H1 (cell line): ENCODE measurements at regions not wholly inside any gene's neighbourhood (a gene's known extent, or its start where the extent isn't known, plus 50 kb on each side); places are given as distances from the start of the nearest gene placed in this dataset.

Experiments
- CTCF ChIA-PET: fragments of 300-600 bp; sonication (Branson Sonifier 250); formaldehyde crosslinking; loops from one replicate; lab custom pipeline; 2021; ENCODE audit not compliant: partially characterized antibody; lab: Charles Lee
- POLR2A ChIA-PET: fragments of 300-600 bp; sonication (Branson Sonifier 250); formaldehyde crosslinking; loops from one replicate; lab custom pipeline; 2021; ENCODE audit warnings: inconsistent platforms; ENCODE audit not compliant: partially characterized antibody; lab: Charles Lee
- DNase-seq, 2 experiments: peaks; one replicate each; pipeline versions ENCODE4 v3.0.0 to v3.0.0-alpha.2; 2010 to 2022; ENCODE audit warnings: low spot score in 2 of 2, low read depth in 1 of 2, mixed read lengths in 1 of 2
- FAIRE-seq: peaks from 2 replicates; lab custom pipeline; 2011; peaks lifted over from hg19 to GRCh38; lab: Jason Lieb, UNC
- H2AFZ ChIP-seq: 2 replicates; pipeline ENCODE4 v1.8.1; 2012; ENCODE audit warnings: low read length, inconsistent platforms
- H2AK5ac ChIP-seq: 2 replicates; pipeline ENCODE4 v1.6.1; 2013; ENCODE audit warnings: low read depth, low read length
- H2BK120ac ChIP-seq: replicated peaks from 2 replicates; pipeline ENCODE3; 2013; ENCODE audit warnings: low read depth, low read length, inconsistent platforms
- H2BK12ac ChIP-seq: 2 replicates; pipeline ENCODE4 v1.6.1; 2013; ENCODE audit warnings: low read depth, low read length
- H2BK15ac ChIP-seq: 2 replicates; pipeline ENCODE4 v1.6.1; 2013; ENCODE audit warnings: low read length
- H2BK20ac ChIP-seq: 2 replicates; pipeline ENCODE4 v1.6.1; 2013; ENCODE audit warnings: low read length
- H2BK5ac ChIP-seq: 2 replicates; pipeline ENCODE4 v1.6.1; 2013; ENCODE audit warnings: low read depth, low read length
- H3K14ac ChIP-seq: 2 replicates; pipeline ENCODE4 v1.6.1; 2013; ENCODE audit warnings: inconsistent platforms; ENCODE audit not compliant: insufficient read length
- H3K18ac ChIP-seq: 2 replicates; pipeline ENCODE4 v1.6.1; 2013; ENCODE audit warnings: low read length; ENCODE audit errors: extremely low read depth
- H3K23ac ChIP-seq: 2 replicates; pipeline ENCODE4 v1.6.1; 2013; ENCODE audit warnings: inconsistent platforms; ENCODE audit not compliant: insufficient read length
- H3K23me2 ChIP-seq: 2 replicates; pipeline ENCODE4 v1.6.1; 2013; ENCODE audit warnings: low read depth, low read length
- H3K27ac ChIP-seq: 2 replicates; pipeline ENCODE4 v1.6.1; 2011; ENCODE audit warnings: low read depth, low read length, inconsistent platforms
- H3K27me3 ChIP-seq, 4 experiments: replicated peaks in 1 of 4; 1 replicate in 1 of 4; 2 replicates in 3 of 4; pipeline versions ENCODE4 v1.6.1 to v1.8.1; 2011 to 2013; ENCODE audit warnings: low read length in 3 of 4, mild to moderate bottlenecking in 3 of 4, inconsistent platforms in 2 of 4, mixed read lengths in 2 of 4, moderate library complexity in 1 of 4; ENCODE audit not compliant: control insufficient read depth in 3 of 4, insufficient read depth in 3 of 4; ENCODE audit errors: extremely low read depth in 1 of 4
- H3K36me3 ChIP-seq, 4 experiments: 2 replicates each; pipeline versions ENCODE4 v1.6.1 to v1.8.1; 2011 to 2013; ENCODE audit warnings: mild to moderate bottlenecking in 4 of 4, low read length in 3 of 4, moderate library complexity in 2 of 4, control low read depth in 1 of 4, inconsistent platforms in 1 of 4; ENCODE audit not compliant: insufficient read depth in 4 of 4, control insufficient read depth in 2 of 4
- H3K4ac ChIP-seq: replicated peaks from 2 replicates; pipeline ENCODE3; 2013; ENCODE audit warnings: low read length, low read depth, mixed read lengths, inconsistent platforms; ENCODE audit not compliant: insufficient read length
- H3K4me1 ChIP-seq, 4 experiments: replicated peaks in 1 of 4; 1 replicate in 1 of 4; 2 replicates in 3 of 4; pipeline versions ENCODE4 v1.6.1 to v1.8.1; 2011 to 2013; ENCODE audit warnings: low read length in 3 of 4, inconsistent platforms in 2 of 4, mixed read lengths in 1 of 4; ENCODE audit not compliant: insufficient read depth in 4 of 4, control insufficient read depth in 3 of 4
- H3K4me2 ChIP-seq, 2 experiments: 2 replicates each; pipeline versions ENCODE4 v1.6.1 to v1.8.1; 2011 to 2013; ENCODE audit warnings: low read depth in 2 of 2, low read length in 2 of 2, control low read depth in 1 of 2, inconsistent platforms in 1 of 2, mild to moderate bottlenecking in 1 of 2; ENCODE audit not compliant: insufficient read depth in 1 of 2
- H3K4me3 ChIP-seq, 4 experiments: fragments of 200-600, 300-600 bp in 1 of 4; sonication (generic), shearing (Covaris generic), sonication (Bioruptor Twin) in 1 of 4; 2 replicates each; pipeline versions ENCODE4 v1.5.1 to v1.8.1; 2011 to 2016; ENCODE audit warnings: low read length in 4 of 4, low read depth in 3 of 4, control low read depth in 2 of 4, inconsistent platforms in 2 of 4, mild to moderate bottlenecking in 2 of 4, mixed read lengths in 1 of 4, moderate library complexity in 1 of 4; ENCODE audit not compliant: insufficient read depth in 2 of 4; ENCODE audit errors: extremely low read depth in 1 of 4
- H3K56ac ChIP-seq: replicated peaks from 2 replicates; pipeline ENCODE3; 2013; ENCODE audit warnings: low read depth, mild to moderate bottlenecking, mixed read lengths, low read length, inconsistent platforms; ENCODE audit not compliant: insufficient read length
- H3K79me1 ChIP-seq: 2 replicates; pipeline ENCODE4 v1.6.1; 2013; ENCODE audit warnings: low read depth, low read length, control low read depth
- H3K79me2 ChIP-seq, 2 experiments: 2 replicates each; pipeline versions ENCODE4 v1.6.1 to v1.8.1; 2012 to 2013; ENCODE audit warnings: low read length in 2 of 2, mild to moderate bottlenecking in 2 of 2, inconsistent platforms in 1 of 2; ENCODE audit not compliant: insufficient read depth in 2 of 2, control insufficient read depth in 1 of 2
- H3K9ac ChIP-seq, 4 experiments: replicated peaks in 1 of 4; 1 replicate in 1 of 4; 2 replicates in 3 of 4; pipeline versions ENCODE4 v1.6.1 to v1.8.1; 2011 to 2013; ENCODE audit warnings: low read depth in 3 of 4, low read length in 3 of 4, control low read depth in 2 of 4, mild to moderate bottlenecking in 2 of 4, moderate library complexity in 2 of 4, inconsistent platforms in 1 of 4; ENCODE audit errors: extremely low read depth in 1 of 4
- H3K9me3 ChIP-seq, 2 experiments: 2 replicates each; pipeline versions ENCODE4 v1.6.1 to v1.8.1; 2012 to 2013; ENCODE audit warnings: mild to moderate bottlenecking in 2 of 2, moderate library complexity in 2 of 2, control low read depth in 1 of 2, inconsistent platforms in 1 of 2, low read depth in 1 of 2, low read length in 1 of 2, mixed read lengths in 1 of 2; ENCODE audit not compliant: insufficient read depth in 2 of 2
- H4K20me1 ChIP-seq, 2 experiments: replicated peaks in 1 of 2; 2 replicates each; pipeline versions ENCODE3 to v1.8.1; 2011 to 2013; ENCODE audit warnings: inconsistent platforms in 2 of 2, low read length in 2 of 2, mild to moderate bottlenecking in 1 of 2; ENCODE audit not compliant: insufficient read depth in 2 of 2, control insufficient read depth in 1 of 2
- H4K5ac ChIP-seq: 2 replicates; pipeline ENCODE4 v1.6.1; 2013; ENCODE audit warnings: low read length, low read depth, mixed read lengths, inconsistent platforms; ENCODE audit not compliant: insufficient read length
- H4K8ac ChIP-seq: 2 replicates; pipeline ENCODE4 v1.8.0; 2013; ENCODE audit warnings: mild to moderate bottlenecking, moderate library complexity, low read length, inconsistent platforms; ENCODE audit not compliant: insufficient read depth; ENCODE audit errors: extremely low read depth
- H4K91ac ChIP-seq: replicated peaks from 2 replicates; pipeline ENCODE3; 2013; ENCODE audit warnings: low read length, mixed read lengths, inconsistent platforms; ENCODE audit not compliant: insufficient read length
- ATF2 ChIP-seq: IDR thresholded peaks from 2 replicates; pipeline ENCODE4 v1.6.1; 2012; ENCODE audit warnings: low read length, inconsistent platforms
- ATF3 ChIP-seq: IDR thresholded peaks from 2 replicates; pipeline ENCODE4 v1.6.1; 2011; ENCODE audit warnings: low read depth, mild to moderate bottlenecking, low read length; ENCODE audit not compliant: insufficient read depth
- BACH1 ChIP-seq: IDR thresholded peaks from 2 replicates; pipeline ENCODE4 v1.6.1; 2012; ENCODE audit warnings: low read length, improper control_type of control experiment
- CBX8 ChIP-seq: fragments of 300-800, 300-1000 bp; sonication (generic); IDR thresholded peaks from 2 replicates; pipeline ENCODE4 v1.7.1; 2016; ENCODE audit warnings: low read depth, low read length, borderline replicate concordance
- CREB1 ChIP-seq: IDR thresholded peaks from 2 replicates; pipeline ENCODE4 v1.6.1; 2012; ENCODE audit warnings: inconsistent platforms
- FOSL1 ChIP-seq: IDR thresholded peaks from 2 replicates; pipeline ENCODE4 v1.6.1; 2011; ENCODE audit warnings: mild to moderate bottlenecking, low read depth, low read length, moderate library complexity; ENCODE audit not compliant: insufficient read depth
- KDM4A ChIP-seq: IDR thresholded peaks from one replicate; pipeline ENCODE4 v1.7.1; 2012; ENCODE audit warnings: low read depth, mild to moderate bottlenecking, moderate library complexity, low read length, inconsistent platforms; ENCODE audit not compliant: severe bottlenecking
- POLR2A ChIP-seq, 2 experiments: IDR thresholded peaks; 1 replicate in 1 of 2; 2 replicates in 1 of 2; pipeline ENCODE4 v1.6.1; 2011; ENCODE audit warnings: low read depth in 2 of 2, low read length in 2 of 2, mild to moderate bottlenecking in 2 of 2; ENCODE audit errors: control extremely low read depth in 1 of 2
- SUZ12 ChIP-seq: fragments of 200-600 bp; sonication (generic); IDR thresholded peaks from 2 replicates; pipeline ENCODE4 v1.6.1; 2012; ENCODE audit warnings: mild to moderate bottlenecking, inconsistent platforms, low read length, moderate library complexity, mixed read lengths
- WGBS, 2 experiments: shearing (Covaris generic) in 1 of 2; methylation state at CpG; one replicate each; pipeline versions ENCODE4 v1.1.6 to v1.1.7; 2013 to 2015; ENCODE audit warnings: low lambda C conversion rate in 2 of 2, mixed read lengths in 2 of 2, inconsistent platforms in 1 of 2, low coverage in 1 of 2, missing lambda C conversion rate in 1 of 2; ENCODE audit not compliant: insufficient replicate concordance in 2 of 2, insufficient coverage in 1 of 2, insufficient read length in 1 of 2; ENCODE audit errors: extremely low coverage in 1 of 2, missing lambda C conversion rate in 1 of 2; 5-methylcytosine and 5-hydroxymethylcytosine counted together
- TF ChIP-seq, protein P1 (sequence below): IDR thresholded peaks from 2 replicates; pipeline ENCODE4 v1.6.1; 2011; ENCODE audit warnings: low read length, improper control_type of control experiment

GRCh38 chr6:28807682-28808280, 116.0 kb downstream of the TRIM27 start:
- H3K4me1 ChIP-seq: peaks cover 3 to 14% (median 5%) of the 10 kb centered on the region in 4 experiments; a peak in 4 of 7 replicates
- no peaks in the 10 kb centered on the region for H3K79me2 ChIP-seq
- WGBS, 2 experiments: 14% methylated on average over 12 of the region's 12 CpGs; no CpG with 5 or more reads in 1 of the 2 experiments
- no peak overlapping the region for H2BK120ac ChIP-seq
- H3K9me3 ChIP-seq: no peaks in the 10 kb centered on the region
- peaks cover 2 to 6% of the 10 kb centered on the region in 2 experiments for H4K20me1 ChIP-seq
- no peak overlapping the region for H3K18ac ChIP-seq
- FAIRE-seq (peak; percentile 94), DNase-seq (peak in 1 of 2 experiments; percentile 90)
- H3K36me3 ChIP-seq: no peaks in the 10 kb centered on the region
- no peak overlapping the region for H4K5ac ChIP-seq
- no peak overlapping the region for H3K9ac ChIP-seq
- H3K4me2 ChIP-seq: peak overlapping the region; percentile 57 to 63
- H3K23me2 ChIP-seq: peaks cover 12% of the 10 kb centered on the region
- H3K4me3 ChIP-seq: peak overlapping the region; percentile 4 to 59 (median 32); a peak in 5 of 8 replicates
- H3K4ac ChIP-seq: no peak overlapping the region
- no peak overlapping the region for H2AK5ac ChIP-seq
- no peak overlapping the region for H2BK20ac ChIP-seq
- CTCF ChIA-PET: interaction anchor here (1.0 to 1.7 kb wide), 2 partner anchors 34 to 79 kb away, joined by 3 read pairs; no protein-coding TSS in a partner anchor
- no peaks in the 10 kb centered on the region for H3K79me1 ChIP-seq
- H3K27ac ChIP-seq: no peak overlapping the region
- H3K14ac ChIP-seq: no peak overlapping the region
- peaks cover 25 to 68% (median 56%) of the 10 kb centered on the region in 4 experiments for H3K27me3 ChIP-seq
- H2BK15ac ChIP-seq: no peak overlapping the region
- no peak overlapping the region for H3K56ac ChIP-seq
- no peak overlapping the region for H2BK5ac ChIP-seq
- H4K91ac ChIP-seq: no peak overlapping the region
- no peak overlapping the region for H3K23ac ChIP-seq
- POLR2A ChIA-PET: interaction anchor here (0.6 kb wide), 1 partner anchor 802 kb away, joined by 3 read pairs; no protein-coding TSS in a partner anchor
- H2AFZ ChIP-seq: no peak overlapping the region
- H4K8ac ChIP-seq: no peak overlapping the region
- H2BK12ac ChIP-seq: no peak overlapping the region
- TF ChIP-seq ATF2 (no peak), POLR2A (IDR thresholded peaks at IDR 0.05; ENCODE audit: control extremely low read depth in 1 of 2, low read depth in 2 of 2, low read length in 2 of 2) (no peak), ATF3 (no peak), BACH1 (no peak), KDM4A (no peak), SUZ12 (no peak), CBX8 (no peak), CREB1 (peak; percentile 47; the same call in 1 of the 2 replicates), FOSL1 (no peak)
- TF ChIP-seq, protein P1, sequence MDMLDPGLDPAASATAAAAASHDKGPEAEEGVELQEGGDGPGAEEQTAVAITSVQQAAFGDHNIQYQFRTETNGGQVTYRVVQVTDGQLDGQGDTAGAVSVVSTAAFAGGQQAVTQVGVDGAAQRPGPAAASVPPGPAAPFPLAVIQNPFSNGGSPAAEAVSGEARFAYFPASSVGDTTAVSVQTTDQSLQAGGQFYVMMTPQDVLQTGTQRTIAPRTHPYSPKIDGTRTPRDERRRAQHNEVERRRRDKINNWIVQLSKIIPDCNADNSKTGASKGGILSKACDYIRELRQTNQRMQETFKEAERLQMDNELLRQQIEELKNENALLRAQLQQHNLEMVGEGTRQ: no peak
